ENCODE measurements at regions not wholly inside any gene's neighbourhood (a gene's known extent, or its start where the extent isn't known, plus 50 kb on each side); places are given as distances from the start of the nearest gene placed in this dataset.

DNA sequence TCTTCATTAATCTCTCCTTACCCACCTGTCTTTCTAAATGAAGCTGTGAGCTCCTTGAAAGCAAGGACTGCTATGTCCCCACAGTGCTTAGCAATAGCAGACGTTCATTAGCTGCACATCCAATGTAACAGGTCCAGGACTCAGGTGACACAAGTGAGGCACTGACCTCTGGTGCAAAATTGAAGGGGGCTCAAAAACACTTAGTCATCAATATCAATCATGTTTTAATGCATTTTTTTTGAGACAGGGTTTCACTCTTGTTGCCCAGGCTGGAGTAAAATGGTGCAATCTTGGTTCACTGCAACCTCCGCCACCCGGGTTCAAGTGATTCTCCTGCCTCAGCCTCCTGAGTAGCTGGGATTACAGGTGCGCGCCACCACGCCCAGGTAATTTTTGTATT, 56.1 kb upstream of the ADGRG2 start:
- TF ChIP-seq FOXM1 (IDR thresholded peaks at IDR 0.05; ENCODE audit: borderline replicate concordance, low read depth): no peak
- no peak for TF ChIP-seq EGR1 (IDR thresholded peaks at IDR 0.05)
- TF ChIP-seq ZBTB7A (IDR thresholded peaks at IDR 0.05; ENCODE audit: low read depth): no peak
- TF ChIP-seq, protein P1, sequence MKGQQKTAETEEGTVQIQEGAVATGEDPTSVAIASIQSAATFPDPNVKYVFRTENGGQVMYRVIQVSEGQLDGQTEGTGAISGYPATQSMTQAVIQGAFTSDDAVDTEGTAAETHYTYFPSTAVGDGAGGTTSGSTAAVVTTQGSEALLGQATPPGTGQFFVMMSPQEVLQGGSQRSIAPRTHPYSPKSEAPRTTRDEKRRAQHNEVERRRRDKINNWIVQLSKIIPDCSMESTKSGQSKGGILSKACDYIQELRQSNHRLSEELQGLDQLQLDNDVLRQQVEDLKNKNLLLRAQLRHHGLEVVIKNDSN (IDR thresholded peaks at IDR 0.05): no peak
- TF ChIP-seq, protein P2, sequence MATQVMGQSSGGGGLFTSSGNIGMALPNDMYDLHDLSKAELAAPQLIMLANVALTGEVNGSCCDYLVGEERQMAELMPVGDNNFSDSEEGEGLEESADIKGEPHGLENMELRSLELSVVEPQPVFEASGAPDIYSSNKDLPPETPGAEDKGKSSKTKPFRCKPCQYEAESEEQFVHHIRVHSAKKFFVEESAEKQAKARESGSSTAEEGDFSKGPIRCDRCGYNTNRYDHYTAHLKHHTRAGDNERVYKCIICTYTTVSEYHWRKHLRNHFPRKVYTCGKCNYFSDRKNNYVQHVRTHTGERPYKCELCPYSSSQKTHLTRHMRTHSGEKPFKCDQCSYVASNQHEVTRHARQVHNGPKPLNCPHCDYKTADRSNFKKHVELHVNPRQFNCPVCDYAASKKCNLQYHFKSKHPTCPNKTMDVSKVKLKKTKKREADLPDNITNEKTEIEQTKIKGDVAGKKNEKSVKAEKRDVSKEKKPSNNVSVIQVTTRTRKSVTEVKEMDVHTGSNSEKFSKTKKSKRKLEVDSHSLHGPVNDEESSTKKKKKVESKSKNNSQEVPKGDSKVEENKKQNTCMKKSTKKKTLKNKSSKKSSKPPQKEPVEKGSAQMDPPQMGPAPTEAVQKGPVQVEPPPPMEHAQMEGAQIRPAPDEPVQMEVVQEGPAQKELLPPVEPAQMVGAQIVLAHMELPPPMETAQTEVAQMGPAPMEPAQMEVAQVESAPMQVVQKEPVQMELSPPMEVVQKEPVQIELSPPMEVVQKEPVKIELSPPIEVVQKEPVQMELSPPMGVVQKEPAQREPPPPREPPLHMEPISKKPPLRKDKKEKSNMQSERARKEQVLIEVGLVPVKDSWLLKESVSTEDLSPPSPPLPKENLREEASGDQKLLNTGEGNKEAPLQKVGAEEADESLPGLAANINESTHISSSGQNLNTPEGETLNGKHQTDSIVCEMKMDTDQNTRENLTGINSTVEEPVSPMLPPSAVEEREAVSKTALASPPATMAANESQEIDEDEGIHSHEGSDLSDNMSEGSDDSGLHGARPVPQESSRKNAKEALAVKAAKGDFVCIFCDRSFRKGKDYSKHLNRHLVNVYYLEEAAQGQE (IDR thresholded peaks at IDR 0.05; ENCODE audit: low read depth): no peak
- no peak for TF ChIP-seq YY1 (IDR thresholded peaks at IDR 0.05; ENCODE audit: low read depth)
- TF ChIP-seq CEBPB (IDR thresholded peaks at IDR 0.05): no peak
- TF ChIP-seq TEAD4 (IDR thresholded peaks at IDR 0.05): no peak
- TF ChIP-seq NFIC (IDR thresholded peaks at IDR 0.05): no peak
- TF ChIP-seq TCF12 (IDR thresholded peaks at IDR 0.05; ENCODE audit: low read depth): no peak
- no peak for TF ChIP-seq TAF1 (IDR thresholded peaks at IDR 0.05; ENCODE audit: low read depth)
- no peak for TF ChIP-seq CREB1 (IDR thresholded peaks at IDR 0.05; ENCODE audit: low read depth)
- no peak for TF ChIP-seq RAD21 (IDR thresholded peaks at IDR 0.05; ENCODE audit: low read depth)
- no peak for TF ChIP-seq EP300 (IDR thresholded peaks at IDR 0.05; ENCODE audit: borderline replicate concordance)

DNA sequence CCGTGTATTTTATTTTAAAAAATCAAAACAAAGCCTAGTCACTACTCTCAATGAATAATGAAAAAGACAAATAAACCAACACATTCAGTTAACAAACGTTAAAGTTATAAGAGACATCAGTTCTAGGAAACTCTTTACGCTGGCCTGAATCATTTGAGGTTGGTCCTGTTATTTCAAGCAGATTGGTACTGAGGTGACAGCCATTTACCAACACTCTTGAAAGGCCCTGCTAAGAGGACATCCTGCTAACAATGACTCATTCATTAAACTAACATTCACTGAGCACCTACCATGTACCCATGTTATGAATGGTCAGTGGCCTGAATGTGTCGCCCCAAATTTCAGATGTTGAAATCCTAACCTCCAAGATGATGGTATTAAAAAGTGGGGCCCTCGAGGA, 57.1 kb upstream of the ADGRG2 start:
- TF ChIP-seq CEBPB (IDR thresholded peaks at IDR 0.05) (no peak), EGR1 (IDR thresholded peaks at IDR 0.05) (no peak), FOXM1 (IDR thresholded peaks at IDR 0.05; ENCODE audit: borderline replicate concordance, low read depth) (no peak), CREB1 (IDR thresholded peaks at IDR 0.05; ENCODE audit: low read depth) (no peak), TCF12 (IDR thresholded peaks at IDR 0.05; ENCODE audit: low read depth) (no peak), RAD21 (IDR thresholded peaks at IDR 0.05; ENCODE audit: low read depth) (no peak), YY1 (IDR thresholded peaks at IDR 0.05; ENCODE audit: low read depth) (no peak), TAF1 (IDR thresholded peaks at IDR 0.05; ENCODE audit: low read depth) (no peak), TEAD4 (IDR thresholded peaks at IDR 0.05) (no peak), EP300 (IDR thresholded peaks at IDR 0.05; ENCODE audit: borderline replicate concordance) (no peak), NFIC (IDR thresholded peaks at IDR 0.05) (no peak)
- TF ChIP-seq, protein P3, sequence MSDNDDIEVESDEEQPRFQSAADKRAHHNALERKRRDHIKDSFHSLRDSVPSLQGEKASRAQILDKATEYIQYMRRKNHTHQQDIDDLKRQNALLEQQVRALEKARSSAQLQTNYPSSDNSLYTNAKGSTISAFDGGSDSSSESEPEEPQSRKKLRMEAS (IDR thresholded peaks at IDR 0.05): no peak
- TF ChIP-seq, protein P2 (IDR thresholded peaks at IDR 0.05; ENCODE audit: low read depth): no peak
- TF ChIP-seq, protein P1 (IDR thresholded peaks at IDR 0.05): no peak

DNA sequence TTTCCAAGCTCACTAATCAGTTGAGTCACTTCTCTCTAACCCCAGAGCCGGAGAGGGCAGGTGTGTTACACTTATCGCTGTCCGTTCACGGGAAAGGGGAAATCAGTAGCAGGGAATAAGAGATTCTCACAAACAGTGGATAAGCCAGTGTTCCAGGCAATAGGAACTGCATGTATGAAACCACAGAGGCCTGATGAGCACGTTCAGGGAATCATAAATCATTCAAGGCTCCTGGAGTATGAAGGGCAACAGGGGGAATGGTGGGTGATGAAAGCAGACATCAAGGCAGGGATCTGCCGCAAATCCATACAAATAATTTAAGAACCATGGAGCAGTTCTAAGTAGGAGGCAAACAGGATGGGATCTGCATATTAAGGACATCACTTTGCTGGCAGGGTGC, 59.1 kb upstream of the ADGRG2 start:
- TF ChIP-seq EGR1 (IDR thresholded peaks at IDR 0.05): no peak
- TF ChIP-seq NFIC (IDR thresholded peaks at IDR 0.05): no peak
- TF ChIP-seq, protein P1 (IDR thresholded peaks at IDR 0.05): no peak
- TF ChIP-seq, protein P2 (IDR thresholded peaks at IDR 0.05; ENCODE audit: low read depth): no peak
- TF ChIP-seq TCF12 (IDR thresholded peaks at IDR 0.05; ENCODE audit: low read depth): no peak
- TF ChIP-seq CREB1 (IDR thresholded peaks at IDR 0.05; ENCODE audit: low read depth): no peak
- no peak for TF ChIP-seq TEAD4 (IDR thresholded peaks at IDR 0.05)
- TF ChIP-seq CEBPB (IDR thresholded peaks at IDR 0.05): no peak

DNA sequence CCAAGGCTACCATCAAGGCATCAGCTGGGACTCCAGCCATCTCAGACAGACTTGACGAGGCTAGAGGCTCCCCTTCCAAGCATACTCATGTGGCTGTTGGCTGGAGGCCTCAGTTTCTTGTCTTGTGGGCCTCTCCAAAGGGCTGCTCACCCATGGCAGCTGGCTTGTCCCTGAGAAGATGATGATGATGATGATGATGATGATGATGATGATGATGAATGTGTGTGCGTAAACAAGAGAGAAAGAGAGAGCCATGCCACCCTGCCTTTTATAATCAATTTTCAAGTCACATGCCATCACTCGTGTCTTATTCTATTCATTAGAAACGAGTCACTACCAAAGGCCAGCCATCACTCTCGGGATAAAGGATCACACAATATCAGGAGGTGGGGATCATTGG, 60.5 kb upstream of the ADGRG2 start:
- TF ChIP-seq NFIC (IDR thresholded peaks at IDR 0.05): no peak
- TF ChIP-seq, protein P2 (IDR thresholded peaks at IDR 0.05; ENCODE audit: low read depth): no peak
- TF ChIP-seq EP300 (IDR thresholded peaks at IDR 0.05; ENCODE audit: borderline replicate concordance): no peak
- TF ChIP-seq EGR1 (IDR thresholded peaks at IDR 0.05): no peak
- TF ChIP-seq, protein P3 (IDR thresholded peaks at IDR 0.05): no peak
- TF ChIP-seq, protein P1 (IDR thresholded peaks at IDR 0.05): no peak
- no peak for TF ChIP-seq FOXM1 (IDR thresholded peaks at IDR 0.05; ENCODE audit: borderline replicate concordance, low read depth)
- no peak for TF ChIP-seq TAF1 (IDR thresholded peaks at IDR 0.05; ENCODE audit: low read depth)
- no peak for TF ChIP-seq RAD21 (IDR thresholded peaks at IDR 0.05; ENCODE audit: low read depth)
- TF ChIP-seq CREB1 (IDR thresholded peaks at IDR 0.05; ENCODE audit: low read depth): no peak
- TF ChIP-seq YY1 (IDR thresholded peaks at IDR 0.05; ENCODE audit: low read depth): no peak
- no peak for TF ChIP-seq CEBPB (IDR thresholded peaks at IDR 0.05)
- no peak for TF ChIP-seq TCF12 (IDR thresholded peaks at IDR 0.05; ENCODE audit: low read depth)
- TF ChIP-seq TEAD4 (IDR thresholded peaks at IDR 0.05): no peak
